ENCODE measurements at regions not wholly inside any gene's neighbourhood (a gene's known extent, or its start where the extent isn't known, plus 50 kb on each side); places are given as distances from the start of the nearest gene placed in this dataset.
"Not testable (repeated sequence)": the region's sequence is repeated elsewhere in the genome, so short reads cannot be mapped to it uniquely, and the experiment has no call there.

DNA sequence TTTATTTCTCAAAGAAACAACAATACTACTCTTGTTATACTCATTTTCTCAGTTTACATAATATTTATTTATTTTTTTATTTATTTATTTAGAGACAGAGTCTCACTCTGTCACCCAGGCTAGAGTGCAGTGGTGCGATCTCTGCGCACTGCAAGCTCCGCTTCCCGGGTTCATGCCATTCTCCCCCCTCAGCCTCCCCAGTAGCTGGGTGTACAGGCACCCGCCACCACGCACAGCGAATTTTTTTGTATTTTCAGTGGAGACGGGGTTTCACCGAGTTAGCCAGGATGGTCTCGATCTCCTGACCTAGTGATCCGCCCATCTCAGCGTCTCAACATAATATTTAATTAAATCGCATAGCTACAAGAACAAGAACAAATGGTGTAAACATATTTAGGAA, 2932.3 kb upstream of the OR11H1 start:
- not testable (repeated sequence) for TF ChIP-seq PATZ1 (CRISPR knock-in tag; IDR thresholded peaks at IDR 0.05; ENCODE audit: borderline replicate concordance); PPARA (CRISPR knock-in tag; IDR thresholded peaks at IDR 0.05; ENCODE audit: borderline replicate concordance); ZFP30 (CRISPR knock-in tag; IDR thresholded peaks at IDR 0.05); ARNTL (CRISPR knock-in tag; IDR thresholded peaks at IDR 0.05; ENCODE audit: borderline replicate concordance, low read depth); ZFP3 (CRISPR knock-in tag; IDR thresholded peaks at IDR 0.05); RARB (CRISPR knock-in tag; IDR thresholded peaks at IDR 0.05)
- TF ChIP-seq, protein P1, sequence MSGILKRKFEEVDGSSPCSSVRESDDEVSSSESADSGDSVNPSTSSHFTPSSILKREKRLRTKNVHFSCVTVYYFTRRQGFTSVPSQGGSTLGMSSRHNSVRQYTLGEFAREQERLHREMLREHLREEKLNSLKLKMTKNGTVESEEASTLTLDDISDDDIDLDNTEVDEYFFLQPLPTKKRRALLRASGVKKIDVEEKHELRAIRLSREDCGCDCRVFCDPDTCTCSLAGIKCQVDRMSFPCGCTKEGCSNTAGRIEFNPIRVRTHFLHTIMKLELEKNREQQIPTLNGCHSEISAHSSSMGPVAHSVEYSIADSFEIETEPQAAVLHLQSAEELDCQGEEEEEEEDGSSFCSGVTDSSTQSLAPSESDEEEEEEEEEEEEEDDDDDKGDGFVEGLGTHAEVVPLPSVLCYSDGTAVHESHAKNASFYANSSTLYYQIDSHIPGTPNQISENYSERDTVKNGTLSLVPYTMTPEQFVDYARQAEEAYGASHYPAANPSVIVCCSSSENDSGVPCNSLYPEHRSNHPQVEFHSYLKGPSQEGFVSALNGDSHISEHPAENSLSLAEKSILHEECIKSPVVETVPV (CRISPR knock-in tag; IDR thresholded peaks at IDR 0.05) = not testable (repeated sequence)

All from SK-N-SH treated with all-trans-retinoic acid at 6 μM for 48 hours (cell line).